Ectodermal cell (in vitro differentiated cells): ENCODE measurements at regions not wholly inside any gene's neighbourhood (a gene's known extent, or its start where the extent isn't known, plus 50 kb on each side); places are given as distances from the start of the nearest gene placed in this dataset.
"Not testable (repeated sequence)": the region's sequence is repeated elsewhere in the genome, so short reads cannot be mapped to it uniquely, and the experiment has no call there.

Experiments used
- H3K27ac ChIP-seq: 2 replicates; pipeline ENCODE4 v1.7.0; 2013; ENCODE audit warnings: mild to moderate bottlenecking, low read depth, low read length; ENCODE audit not compliant: insufficient read depth, poor library complexity, severe bottlenecking
- H3K27me3 ChIP-seq: 2 replicates; pipeline ENCODE4 v1.7.0; 2013; ENCODE audit warnings: mild to moderate bottlenecking, low read length; ENCODE audit not compliant: insufficient read depth, control insufficient read depth, poor library complexity, severe bottlenecking
- H3K36me3 ChIP-seq: one replicate; pipeline ENCODE4 v1.7.0; 2013; ENCODE audit warnings: low read length; ENCODE audit not compliant: control insufficient read depth, insufficient read depth
- H3K4me1 ChIP-seq: one replicate; pipeline ENCODE4 v1.7.0; 2013; ENCODE audit warnings: low read length; ENCODE audit not compliant: control insufficient read depth, insufficient read depth
- H3K4me3 ChIP-seq: 2 replicates; pipeline ENCODE4 v1.7.0; 2013; ENCODE audit warnings: low read depth, low read length, control low read depth; ENCODE audit not compliant: insufficient read depth
- H3K9me3 ChIP-seq: 2 replicates; pipeline ENCODE4 v1.7.0; 2013; ENCODE audit warnings: mild to moderate bottlenecking, low read length, moderate library complexity; ENCODE audit not compliant: control insufficient read depth
- WGBS, 2 experiments: methylation state at CpG; one replicate each; pipeline ENCODE4 v1.1.7; 2013; ENCODE audit warnings: missing lambda C conversion rate in 2 of 2; 5-methylcytosine and 5-hydroxymethylcytosine counted together

DNA sequence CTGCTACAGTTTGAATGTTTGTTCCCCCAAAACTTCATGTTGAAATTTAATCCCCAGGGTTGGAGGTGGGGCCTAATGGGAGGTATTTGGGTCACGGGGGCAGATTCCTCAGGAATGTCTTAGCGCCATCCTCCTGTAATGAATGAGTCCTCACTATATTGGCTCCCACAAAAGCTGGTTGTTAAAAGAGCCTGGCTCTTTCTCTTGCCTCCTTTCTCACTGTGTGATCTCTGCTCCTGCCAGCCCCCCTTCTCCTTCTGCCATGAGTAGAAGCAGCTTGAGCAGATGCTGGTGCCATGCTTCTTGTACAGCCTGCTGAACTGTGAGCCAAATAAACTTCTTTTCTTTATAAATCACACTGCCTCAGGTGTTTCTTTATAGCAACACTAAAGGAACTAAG lies 721.0 kb upstream of the PKDCC start:
- Histone ChIP-seq H3K27ac (no peak overlapping the region), H3K36me3 (no peaks in the 10 kb centered on the region), H3K4me3 (no peak overlapping the region), H3K9me3 (no peaks in the 10 kb centered on the region), H3K27me3 (no peaks in the 10 kb centered on the region), H3K4me1 (no peaks in the 10 kb centered on the region)
- WGBS, 2 experiments, result 59 to 60% methylated on average over 2 of the region's 2 CpGs

DNA sequence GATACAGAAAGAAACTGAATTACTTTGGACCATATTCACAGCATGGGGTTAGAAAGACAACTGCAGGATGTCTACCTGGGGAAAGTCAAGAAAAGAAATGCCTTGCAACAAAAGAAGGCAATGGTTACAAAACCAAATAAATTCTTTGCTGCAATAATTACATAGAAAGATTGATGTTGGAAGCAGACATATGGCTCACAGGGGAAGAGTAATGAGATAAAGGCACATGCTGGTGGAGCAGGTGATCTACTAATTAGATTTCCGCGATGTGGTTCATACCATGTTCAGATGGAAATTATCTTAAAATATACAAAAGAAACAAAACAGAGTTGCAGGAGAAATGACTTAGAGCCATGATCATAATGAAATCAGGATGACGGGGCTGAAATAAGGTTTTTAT lies 718.8 kb upstream of the PKDCC start:
- H3K36me3 ChIP-seq, result no peaks in the 10 kb centered on the region
- no peaks in the 10 kb centered on the region for H3K27me3 ChIP-seq
- no peak overlapping the region for H3K4me3 ChIP-seq
- WGBS, 2 experiments, result 93 to 100% methylated on average over 1 to 2 of the region's 3 CpGs
- no peaks in the 10 kb centered on the region for H3K4me1 ChIP-seq
- no peak overlapping the region for H3K27ac ChIP-seq
- H3K9me3 ChIP-seq, result no peaks in the 10 kb centered on the region

GRCh38 chr2:41334159-41334558 lies 713.7 kb upstream of the PKDCC start:
- no peak overlapping the region for H3K27ac ChIP-seq
- 100% methylated on average over 1 of the region's 2 CpGs for WGBS, 2 experiments
- H3K9me3 ChIP-seq, result no peaks in the 10 kb centered on the region
- H3K4me1 ChIP-seq, result no peaks in the 10 kb centered on the region
- H3K36me3 ChIP-seq, result no peaks in the 10 kb centered on the region
- H3K27me3 ChIP-seq, result no peaks in the 10 kb centered on the region
- no peak overlapping the region for H3K4me3 ChIP-seq

DNA sequence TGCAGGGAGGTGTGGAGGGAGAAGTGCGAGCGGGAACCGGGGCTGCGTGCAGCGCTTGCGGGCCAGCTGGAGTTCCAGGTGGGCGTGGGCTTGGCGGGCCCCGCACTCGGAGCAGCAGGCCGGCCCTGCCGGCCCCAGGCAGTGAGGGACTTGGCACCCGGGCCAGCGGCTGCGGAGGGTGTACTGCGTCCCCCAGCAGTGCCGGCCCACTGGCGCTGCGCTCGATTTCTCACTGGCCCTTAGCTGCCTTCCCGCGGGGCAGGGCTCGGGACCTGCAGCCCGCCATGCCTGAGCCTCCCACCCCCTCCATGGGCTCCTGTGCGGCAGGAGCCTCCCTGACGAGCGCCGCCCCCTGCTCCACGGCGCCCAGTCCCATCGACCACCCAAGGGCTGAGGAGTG lies 712.2 kb upstream of the PKDCC start:
- H3K36me3 ChIP-seq, H3K27me3 ChIP-seq: not testable (repeated sequence)
- 97 to 98% methylated on average over 30 to 31 of the region's 31 CpGs for WGBS, 2 experiments

DNA sequence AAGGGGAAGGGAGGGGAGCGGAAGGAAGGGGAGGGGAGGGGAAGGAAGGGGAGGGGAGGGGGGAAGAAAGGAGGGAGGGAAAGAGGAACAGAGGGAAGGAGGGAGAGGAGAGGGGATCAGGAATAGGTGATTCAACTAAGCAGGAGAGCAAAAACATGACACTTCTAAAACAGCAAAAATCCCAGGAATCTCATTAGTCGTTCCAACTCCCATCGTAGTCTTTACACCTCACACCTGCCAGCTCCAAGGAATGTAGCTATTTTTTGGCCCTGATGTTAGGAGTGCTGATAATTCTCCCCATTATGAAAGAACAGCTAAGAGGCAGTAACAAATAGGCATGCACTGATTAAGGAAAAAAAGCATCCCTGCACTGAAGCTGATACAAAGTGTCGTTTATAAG lies 709.9 kb upstream of the PKDCC start:
- Histone ChIP-seq H3K4me1 (no peaks in the 10 kb centered on the region), H3K36me3 (no peaks in the 10 kb centered on the region), H3K27me3 (no peaks in the 10 kb centered on the region), H3K9me3 (no peaks in the 10 kb centered on the region), H3K27ac (no peak overlapping the region), H3K4me3 (no peak overlapping the region)
- WGBS, 2 experiments, result 75 to 80% methylated on average over 2 to 3 of the region's 4 CpGs

More for the DNA sequence above, 712.2 kb upstream of the PKDCC start:
- not testable (repeated sequence) for H3K4me3 ChIP-seq, H3K9me3 ChIP-seq, H3K27ac ChIP-seq, H3K4me1 ChIP-seq

DNA sequence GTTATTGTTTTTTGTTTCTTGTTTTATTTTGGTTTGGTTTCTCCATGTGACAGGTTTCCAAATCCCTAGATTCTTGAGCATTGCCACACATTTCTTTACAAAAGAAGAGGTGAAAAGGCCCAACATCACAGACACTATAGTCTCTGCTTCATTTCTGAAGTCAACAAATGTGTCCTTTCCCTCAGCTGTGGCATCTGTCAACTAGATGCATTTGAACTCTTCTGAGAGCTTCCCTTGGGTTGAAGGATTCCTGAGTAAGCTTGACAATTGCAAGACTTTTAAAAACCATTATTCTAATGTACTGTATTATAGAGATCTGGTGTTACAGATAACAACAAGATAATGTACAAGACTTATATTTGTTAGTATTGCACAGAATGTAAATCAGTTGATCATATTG lies 703.3 kb upstream of the PKDCC start:
- Histone ChIP-seq H3K27ac (no peak overlapping the region), H3K27me3 (no peaks in the 10 kb centered on the region), H3K4me3 (no peak overlapping the region), H3K36me3 (no peaks in the 10 kb centered on the region), H3K9me3 (no peaks in the 10 kb centered on the region), H3K4me1 (no peaks in the 10 kb centered on the region)

DNA sequence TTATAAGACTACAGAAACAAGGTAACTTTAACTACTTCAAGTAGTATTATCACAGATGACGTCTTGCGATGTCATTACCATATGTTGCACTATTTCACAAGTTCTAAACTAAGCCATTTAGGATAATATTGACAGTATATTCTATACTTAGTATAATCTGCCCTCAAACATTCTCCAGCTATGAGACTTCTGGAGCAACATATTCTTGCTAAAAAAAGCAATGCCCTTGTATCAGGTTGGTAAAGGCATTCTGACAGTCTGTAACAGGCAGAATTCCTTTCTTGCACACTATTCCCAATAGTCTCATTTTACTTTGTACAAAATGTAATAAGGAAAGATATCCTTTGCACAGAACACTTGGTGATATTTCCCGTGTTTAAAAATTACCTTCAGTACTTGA lies 694.8 kb upstream of the PKDCC start:
- 88% methylated on average over 3 of the region's 3 CpGs; no CpG with 5 or more reads in 1 of the 2 experiments for WGBS, 2 experiments
- Histone ChIP-seq H3K36me3 (no peaks in the 10 kb centered on the region), H3K4me1 (no peaks in the 10 kb centered on the region), H3K27ac (no peak overlapping the region), H3K27me3 (no peaks in the 10 kb centered on the region), H3K4me3 (no peak overlapping the region), H3K9me3 (no peaks in the 10 kb centered on the region)

- Histone ChIP-seq H3K27me3 (no peaks in the 10 kb centered on the region), H3K9me3 (no peaks in the 10 kb centered on the region), H3K4me3 (no peak overlapping the region), H3K27ac (no peak overlapping the region), H3K4me1 (no peaks in the 10 kb centered on the region), H3K36me3 (no peaks in the 10 kb centered on the region)
- WGBS, 2 experiments, result 86 to 94% methylated on average over 2 of the region's 2 CpGs
These were observed 692.0 kb upstream of the PKDCC start for GRCh38 chr2:41355794-41356193.

GRCh38 chr2:41364842-41365241 lies 683.0 kb upstream of the PKDCC start:
- Histone ChIP-seq H3K36me3 (no peaks in the 10 kb centered on the region), H3K9me3 (no peaks in the 10 kb centered on the region), H3K27me3 (no peaks in the 10 kb centered on the region), H3K27ac (no peak overlapping the region), H3K4me1 (no peaks in the 10 kb centered on the region), H3K4me3 (no peak overlapping the region)
- WGBS, 2 experiments, result 92 to 97% methylated on average over 2 of the region's 2 CpGs

DNA sequence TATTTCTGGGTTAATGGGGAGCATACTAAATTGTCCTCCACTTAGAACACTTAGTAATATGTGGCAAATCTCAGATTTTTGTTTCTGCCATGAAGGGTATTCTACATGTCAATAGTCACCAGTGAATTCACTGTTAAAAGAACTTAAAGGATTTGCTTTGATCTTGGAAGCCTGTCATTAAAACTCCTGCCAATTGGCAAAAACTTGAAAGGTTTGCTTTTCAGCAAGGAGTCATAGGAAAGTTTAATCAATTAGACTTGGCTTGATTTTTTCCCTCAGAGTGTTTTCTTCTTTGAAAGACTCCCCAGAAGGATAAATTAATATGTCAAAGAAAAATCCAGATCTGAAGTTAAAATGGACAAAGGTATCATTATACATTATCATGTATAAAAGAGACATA lies 671.9 kb upstream of the PKDCC start:
- Histone ChIP-seq H3K4me3 (no peak overlapping the region), H3K4me1 (peaks cover 7% of the 10 kb centered on the region), H3K36me3 (no peaks in the 10 kb centered on the region), H3K27me3 (no peaks in the 10 kb centered on the region), H3K9me3 (no peaks in the 10 kb centered on the region), H3K27ac (no peak overlapping the region)

DNA sequence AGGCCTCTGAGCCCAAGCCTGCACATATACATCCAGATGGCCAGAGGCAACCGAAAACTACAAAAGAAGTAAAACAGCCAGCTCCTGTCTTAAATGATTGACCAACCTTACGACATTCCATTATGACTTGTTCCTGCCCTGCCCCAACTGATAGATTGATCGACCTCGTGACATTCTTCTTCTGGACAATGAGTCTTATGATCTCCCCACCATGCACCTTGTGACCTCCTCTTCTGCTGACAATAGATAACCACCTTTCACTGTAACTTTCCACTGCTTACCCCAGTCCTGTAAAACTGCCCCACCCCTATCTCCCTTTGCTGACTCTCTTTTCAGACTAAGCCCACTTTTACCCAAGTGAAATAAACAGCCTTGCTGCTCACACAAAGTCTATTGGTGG lies 670.0 kb upstream of the PKDCC start:
- WGBS, 2 experiments, result 85 to 91% methylated on average over 4 of the region's 4 CpGs
- no peaks in the 10 kb centered on the region for H3K9me3 ChIP-seq
- peaks cover 7% of the 10 kb centered on the region for H3K4me1 ChIP-seq
- no peak overlapping the region for H3K27ac ChIP-seq
- no peak overlapping the region for H3K4me3 ChIP-seq
- H3K36me3 ChIP-seq, result no peaks in the 10 kb centered on the region
- no peaks in the 10 kb centered on the region for H3K27me3 ChIP-seq
